Natural killer cell (primary cell): ENCODE measurements at regions not wholly inside any gene's neighbourhood (a gene's known extent, or its start where the extent isn't known, plus 50 kb on each side); places are given as distances from the start of the nearest gene placed in this dataset.

Source experiments
- ATAC-seq, 3 donors: fragments of 150-1000 bp in 2 of 3; fragments of 200-7000 bp in 1 of 3; cut with Tn5 transposase; 1 replicate in 1 of 3; 2 replicates in 2 of 3; pipeline ENCODE4 v1.10.0; 2021; ENCODE audit warnings: mild to moderate bottlenecking in 2 of 3, moderate library complexity in 2 of 3
- DNase-seq, 2 donors: peaks; one replicate each; pipeline versions ENCODE4 v3.0.0 to v3.0.0-alpha.2; 2013 to 2021; ENCODE audit warnings: mixed read lengths in 1 of 2
- H3K27ac ChIP-seq: one replicate; pipeline ENCODE4 v1.5.1; 2013; ENCODE audit warnings: mild to moderate bottlenecking, low read length
- H3K27me3 ChIP-seq: one replicate; pipeline ENCODE4 v1.6.1; 2013; ENCODE audit warnings: low read length; ENCODE audit not compliant: control insufficient read depth, insufficient read depth
- H3K36me3 ChIP-seq: one replicate; pipeline ENCODE4 v1.6.1; 2013; ENCODE audit warnings: low read length; ENCODE audit not compliant: control insufficient read depth, insufficient read depth
- H3K4me1 ChIP-seq: one replicate; pipeline ENCODE4 v1.6.1; 2013; ENCODE audit warnings: low read length; ENCODE audit not compliant: control insufficient read depth, insufficient read depth
- H3K4me3 ChIP-seq: one replicate; pipeline ENCODE4 v1.5.1; 2013; ENCODE audit warnings: low read length
- H3K9me3 ChIP-seq: one replicate; pipeline ENCODE4 v1.6.1; 2013; ENCODE audit warnings: low read length; ENCODE audit not compliant: control insufficient read depth, insufficient read depth
- H3K27ac Mint-ChIP-seq, 2 donors: one replicate each; pipeline ENCODE4 v1.8.0; 2022; ENCODE audit warnings: mild to moderate bottlenecking in 2 of 2, mixed read lengths in 2 of 2, moderate library complexity in 1 of 2
- H3K27me3 Mint-ChIP-seq, 2 donors: one replicate each; pipeline ENCODE4 v1.8.0; 2022; ENCODE audit warnings: low read depth in 2 of 2, mixed read lengths in 2 of 2
- H3K36me3 Mint-ChIP-seq: one replicate; pipeline ENCODE4 v1.8.0; 2022; ENCODE audit warnings: mixed read lengths
- H3K4me1 Mint-ChIP-seq, 2 donors: one replicate each; pipeline ENCODE4 v1.8.0; 2022; ENCODE audit warnings: mixed read lengths in 2 of 2
- H3K4me3 Mint-ChIP-seq: one replicate; pipeline ENCODE4 v1.8.0; 2022; ENCODE audit warnings: mild to moderate bottlenecking, moderate library complexity, mixed read lengths
- H3K9me3 Mint-ChIP-seq, 2 donors: one replicate each; pipeline ENCODE4 v1.8.0; 2022; ENCODE audit warnings: mixed read lengths in 2 of 2
- WGBS: methylation state at CpG from one replicate; pipeline ENCODE4 v1.1.7; 2013; ENCODE audit warnings: missing lambda C conversion rate; ENCODE audit not compliant: insufficient coverage; 5-methylcytosine and 5-hydroxymethylcytosine counted together
- intact Hi-C: fragments of 100-400 bp; cut with micrococcal nuclease; formaldehyde crosslinking; loops from one replicate; pipeline ENCODE4 v1.14.2; 2022
- TF ChIP-seq, protein P1 (sequence below): fragments of 200-600 bp; IDR thresholded peaks from one replicate; pipeline ENCODE4 v1.8.0; 2022; ENCODE audit warnings: antibody characterized with exemption

DNA sequence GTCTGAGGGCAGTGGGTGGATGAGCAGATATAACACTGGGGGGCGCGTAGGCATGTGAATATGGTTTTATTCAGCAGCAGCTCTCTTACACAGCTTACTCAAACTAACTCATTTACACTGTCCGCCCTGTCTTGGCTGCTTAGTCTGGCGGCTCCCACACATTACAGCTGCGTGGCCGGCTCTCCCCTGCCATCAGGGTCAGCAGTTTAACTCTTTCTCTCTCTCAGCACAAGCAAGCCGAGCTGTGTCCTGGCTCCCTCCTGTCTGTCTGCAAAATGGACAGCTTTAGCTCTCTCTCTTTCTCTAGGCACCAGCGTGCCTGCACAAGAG lies 1310.1 kb upstream of the RAG2 start:
- Histone ChIP-seq H3K9me3 (peaks cover 3% of the 10 kb centered on the region), H3K4me1 (no peaks in the 10 kb centered on the region), H3K36me3 (no peaks in the 10 kb centered on the region), H3K27me3 (no peaks in the 10 kb centered on the region), H3K4me3 (no peak overlapping the region), H3K27ac (no peak overlapping the region)
- TF ChIP-seq, protein P1, sequence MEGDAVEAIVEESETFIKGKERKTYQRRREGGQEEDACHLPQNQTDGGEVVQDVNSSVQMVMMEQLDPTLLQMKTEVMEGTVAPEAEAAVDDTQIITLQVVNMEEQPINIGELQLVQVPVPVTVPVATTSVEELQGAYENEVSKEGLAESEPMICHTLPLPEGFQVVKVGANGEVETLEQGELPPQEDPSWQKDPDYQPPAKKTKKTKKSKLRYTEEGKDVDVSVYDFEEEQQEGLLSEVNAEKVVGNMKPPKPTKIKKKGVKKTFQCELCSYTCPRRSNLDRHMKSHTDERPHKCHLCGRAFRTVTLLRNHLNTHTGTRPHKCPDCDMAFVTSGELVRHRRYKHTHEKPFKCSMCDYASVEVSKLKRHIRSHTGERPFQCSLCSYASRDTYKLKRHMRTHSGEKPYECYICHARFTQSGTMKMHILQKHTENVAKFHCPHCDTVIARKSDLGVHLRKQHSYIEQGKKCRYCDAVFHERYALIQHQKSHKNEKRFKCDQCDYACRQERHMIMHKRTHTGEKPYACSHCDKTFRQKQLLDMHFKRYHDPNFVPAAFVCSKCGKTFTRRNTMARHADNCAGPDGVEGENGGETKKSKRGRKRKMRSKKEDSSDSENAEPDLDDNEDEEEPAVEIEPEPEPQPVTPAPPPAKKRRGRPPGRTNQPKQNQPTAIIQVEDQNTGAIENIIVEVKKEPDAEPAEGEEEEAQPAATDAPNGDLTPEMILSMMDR: no peak
- DNase-seq (no peak), ATAC-seq (no peak)
- Mint-ChIP-seq H3K4me3 (no peak overlapping the region), H3K4me1 (no peaks in the 10 kb centered on the region), H3K27ac (no peak overlapping the region), H3K36me3 (no peaks in the 10 kb centered on the region), H3K27me3 (no peaks in the 10 kb centered on the region), H3K9me3 (peaks cover 2 to 3% of the 10 kb centered on the region in 2 donors)
- intact Hi-C loops: no loop called here
- WGBS: 91% methylated on average over 8 of the region's 8 CpGs

GRCh38 chr11:37907436-37908218 lies 1309.6 kb upstream of the RAG2 start:
- H3K27me3 Mint-ChIP-seq: no peaks in the 10 kb centered on the region
- no peak for ATAC-seq
- Histone ChIP-seq H3K27ac (no peak overlapping the region), H3K4me1 (no peaks in the 10 kb centered on the region), H3K27me3 (no peaks in the 10 kb centered on the region), H3K9me3 (peaks cover 3% of the 10 kb centered on the region), H3K4me3 (no peak overlapping the region), H3K36me3 (no peaks in the 10 kb centered on the region)
- no peak overlapping the region for H3K4me3 Mint-ChIP-seq
- H3K36me3 Mint-ChIP-seq: no peaks in the 10 kb centered on the region
- TF ChIP-seq, protein P1: no peak
- 87% methylated on average over 19 of the region's 20 CpGs for WGBS
- DNase-seq: no peak
- H3K4me1 Mint-ChIP-seq: no peaks in the 10 kb centered on the region
- peaks cover 2 to 3% of the 10 kb centered on the region in 2 donors for H3K9me3 Mint-ChIP-seq
- intact Hi-C loops: no loop called here
- H3K27ac Mint-ChIP-seq: no peak overlapping the region

DNA sequence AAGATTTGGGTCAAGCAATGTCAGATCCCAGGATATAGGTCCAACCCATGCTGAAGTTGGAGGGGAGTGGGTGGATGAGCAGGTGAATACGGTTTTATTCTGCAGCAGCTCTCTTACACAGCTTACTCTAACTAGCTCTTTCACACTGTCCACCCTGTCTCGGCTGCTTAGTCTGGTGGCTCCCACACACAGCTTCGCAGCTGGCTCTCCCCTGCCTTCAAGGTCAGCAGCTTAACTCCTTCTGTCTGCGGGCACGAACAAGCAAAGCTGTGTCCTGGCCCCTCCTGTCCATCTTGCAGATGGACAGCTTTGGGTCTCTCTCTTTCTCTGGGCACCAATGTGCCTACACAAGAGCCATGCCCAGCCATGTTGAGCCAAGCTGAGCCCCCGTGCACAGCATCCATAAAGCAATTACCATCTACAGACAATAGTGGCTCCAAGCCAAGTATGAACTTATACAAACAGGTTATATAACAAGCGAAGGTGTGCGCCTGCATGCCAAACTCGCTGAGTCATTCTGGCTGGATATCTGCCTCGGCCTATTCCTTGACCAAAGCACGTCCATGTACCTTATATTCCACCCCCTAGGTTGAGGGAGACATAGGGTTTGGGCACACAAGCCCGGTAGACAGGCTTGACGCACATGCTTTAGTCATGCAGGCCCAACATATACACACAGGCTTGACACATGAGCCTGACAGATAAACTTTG lies 1307.8 kb upstream of the RAG2 start:
- H3K36me3 Mint-ChIP-seq: no peaks in the 10 kb centered on the region
- Histone ChIP-seq H3K4me3 (no peak overlapping the region), H3K27me3 (no peaks in the 10 kb centered on the region), H3K27ac (no peak overlapping the region), H3K4me1 (no peaks in the 10 kb centered on the region), H3K36me3 (no peaks in the 10 kb centered on the region), H3K9me3 (peaks cover 3% of the 10 kb centered on the region)
- ATAC-seq (no peak), DNase-seq (no peak)
- intact Hi-C loops: no loop called here
- no peaks in the 10 kb centered on the region for H3K4me1 Mint-ChIP-seq
- WGBS: 92% methylated on average over 13 of the region's 13 CpGs
- TF ChIP-seq, protein P1: no peak
- no peak overlapping the region for H3K4me3 Mint-ChIP-seq
- H3K27me3 Mint-ChIP-seq: no peaks in the 10 kb centered on the region
- no peak overlapping the region for H3K27ac Mint-ChIP-seq
- H3K9me3 Mint-ChIP-seq: peaks cover 2 to 3% of the 10 kb centered on the region in 2 donors
